ENCODE measurements at regions not wholly inside any gene's neighbourhood (a gene's known extent, or its start where the extent isn't known, plus 50 kb on each side); places are given as distances from the start of the nearest gene placed in this dataset.
"Not testable (repeated sequence)": the region's sequence is repeated elsewhere in the genome, so short reads cannot be mapped to it uniquely, and the experiment has no call there.

DNA sequence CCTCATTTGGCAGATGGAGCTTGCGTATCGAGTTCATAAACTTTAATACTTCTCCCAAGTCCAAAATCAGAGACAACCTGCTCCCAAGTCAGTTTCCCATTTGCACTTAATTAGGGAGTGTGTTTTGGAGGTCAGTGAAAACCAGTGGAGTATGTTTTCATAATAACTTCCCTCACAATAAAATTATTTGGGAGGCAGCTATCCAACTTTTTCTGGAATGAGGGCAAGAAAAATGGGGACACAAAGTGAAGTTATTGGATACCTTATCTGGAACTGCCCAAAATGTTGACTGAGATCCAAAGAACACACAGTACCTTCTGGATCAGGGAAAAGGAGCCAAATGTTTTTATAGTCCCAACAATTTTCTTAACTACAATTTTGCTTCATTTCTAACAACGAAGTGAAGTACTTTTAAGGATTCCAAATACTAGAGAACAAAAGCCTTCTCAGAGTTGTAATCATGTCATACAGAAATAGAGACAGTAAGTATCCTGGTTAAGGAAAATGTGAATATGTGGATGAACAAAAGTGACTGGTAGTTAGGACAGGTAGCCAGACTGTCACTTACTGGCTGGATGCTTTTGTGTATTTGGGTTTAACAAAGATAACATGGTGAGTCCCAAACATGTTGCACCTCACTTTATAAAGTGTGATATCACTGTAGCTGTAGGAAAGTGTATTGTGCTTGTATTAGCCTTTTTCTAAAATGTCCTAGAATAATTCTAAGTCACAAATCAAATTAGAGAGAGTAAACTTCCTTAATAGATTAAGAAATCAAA is 325.0 kb downstream of the HLX start:
- DNase-seq, result no peak

DNA sequence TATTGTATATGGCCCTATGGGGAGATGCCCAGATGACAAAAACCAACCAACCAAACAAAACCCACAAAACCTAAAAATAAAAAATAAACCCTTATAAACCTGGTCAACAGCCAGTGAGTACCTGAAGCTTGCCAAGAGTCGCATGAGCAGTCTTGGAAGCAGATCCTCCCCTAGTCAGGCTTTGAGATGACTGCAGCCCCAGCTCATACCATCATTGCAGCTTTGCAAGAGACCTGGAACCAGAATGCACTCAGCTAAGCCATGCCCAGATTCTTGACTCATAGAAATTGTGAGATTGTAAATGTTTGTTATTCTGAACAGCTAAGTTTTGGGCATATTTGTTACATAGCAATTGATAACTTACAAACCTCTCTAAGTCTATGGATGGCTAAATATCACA is 326.8 kb downstream of the HLX start:
- no peak for DNase-seq

DNA sequence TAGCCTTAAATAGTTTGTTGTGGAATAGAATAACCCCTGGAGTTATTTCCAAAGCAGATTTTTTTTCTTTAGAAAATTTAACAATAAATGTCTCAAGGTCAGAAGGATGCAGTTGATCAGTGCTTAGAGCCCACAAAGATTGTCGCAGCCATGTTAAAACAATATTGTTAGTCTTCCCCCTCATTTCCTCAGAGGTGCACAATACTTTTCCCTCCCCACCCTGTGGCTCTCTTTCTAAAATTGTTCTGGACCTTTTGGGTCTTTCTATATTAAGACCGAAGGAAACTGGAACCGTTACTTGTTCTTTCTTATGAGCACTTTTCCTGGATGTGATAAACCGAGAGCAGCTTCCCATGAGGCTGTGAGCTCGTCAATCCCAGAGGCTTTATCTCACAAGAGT is 333.7 kb downstream of the HLX start:
- no peak for DNase-seq

DNA sequence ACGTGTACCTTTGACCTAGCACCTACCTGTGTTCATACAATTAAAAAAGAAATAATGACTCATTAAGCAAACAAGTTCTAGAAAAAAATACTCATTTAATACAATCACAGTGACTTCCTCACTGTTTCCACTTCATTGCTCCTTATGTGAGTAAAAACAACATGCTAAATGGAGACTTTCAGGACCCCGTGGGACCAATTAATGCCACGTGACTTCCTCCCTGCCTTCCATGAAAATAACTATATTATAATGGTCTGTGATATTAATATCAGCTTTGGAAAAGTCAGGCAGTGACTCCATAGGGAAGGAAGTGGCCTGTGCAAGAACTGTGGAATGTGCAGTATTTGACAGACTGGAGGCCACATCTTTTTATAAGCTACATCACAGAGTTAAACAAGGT is 337.8 kb downstream of the HLX start:
- DNase-seq, result no peak

DNA sequence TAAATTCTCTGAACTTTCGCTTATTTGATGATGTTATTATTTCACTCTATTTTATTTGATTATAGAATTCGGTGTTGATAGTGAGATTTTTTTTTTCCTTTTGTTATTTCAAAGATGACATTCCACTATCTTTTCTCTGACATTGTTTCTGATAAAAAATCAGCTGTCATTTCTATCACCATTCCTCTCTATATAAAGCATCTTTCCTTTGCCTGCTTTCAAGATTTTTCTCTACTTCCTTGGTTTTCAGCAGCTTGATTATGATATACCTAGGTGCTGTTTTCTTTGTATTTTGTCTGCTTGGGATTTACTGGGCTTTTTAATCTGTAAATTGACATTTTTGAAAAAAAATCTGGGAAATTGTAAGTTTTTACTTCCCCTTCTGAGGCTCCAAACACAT is 344.0 kb downstream of the HLX start:
- no peak for DNase-seq

DNA sequence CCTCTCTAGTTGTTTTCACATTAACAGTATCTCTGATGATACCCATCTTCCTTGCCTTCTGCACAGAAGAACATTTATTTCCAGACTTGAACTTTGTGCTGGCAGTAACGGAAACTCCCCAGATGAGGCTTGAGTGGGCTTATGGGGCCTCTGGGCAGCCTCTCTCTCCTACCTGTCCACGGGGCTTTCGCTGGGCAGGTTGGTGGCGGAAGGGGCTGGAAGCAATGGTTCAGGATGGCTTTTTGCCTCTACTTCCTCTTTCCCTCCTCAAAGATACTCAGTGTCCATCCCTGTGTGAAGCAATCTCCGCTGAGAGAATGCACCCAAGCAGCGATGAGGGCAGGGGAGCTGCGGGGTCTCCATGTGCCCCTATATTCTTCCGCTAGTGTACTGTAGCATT is 348.2 kb downstream of the HLX start:
- no peak for DNase-seq

DNA sequence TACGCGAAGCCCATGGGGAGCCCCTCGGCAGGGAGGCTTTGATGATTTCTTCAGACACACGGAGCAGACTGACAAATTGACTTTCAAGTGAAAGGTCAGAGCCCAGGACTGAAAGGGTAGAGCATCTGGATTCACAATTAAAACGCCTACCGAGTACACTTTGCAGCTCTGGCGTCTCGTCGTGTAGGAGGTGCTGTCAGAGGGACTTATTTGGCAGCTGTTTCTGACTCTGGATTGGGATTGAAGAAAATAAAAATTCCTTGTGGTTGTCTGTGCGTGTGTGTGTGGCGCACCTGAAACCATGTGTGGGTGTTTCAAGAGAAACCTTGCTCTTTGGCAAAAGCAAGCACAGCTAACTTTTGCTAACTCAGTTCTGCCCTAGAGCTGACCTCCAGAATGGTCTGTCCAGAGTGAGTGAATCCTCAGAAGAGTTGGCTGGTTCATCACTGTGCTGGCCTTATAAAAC is 348.7 kb downstream of the HLX start:
- no peak for DNase-seq

DNA sequence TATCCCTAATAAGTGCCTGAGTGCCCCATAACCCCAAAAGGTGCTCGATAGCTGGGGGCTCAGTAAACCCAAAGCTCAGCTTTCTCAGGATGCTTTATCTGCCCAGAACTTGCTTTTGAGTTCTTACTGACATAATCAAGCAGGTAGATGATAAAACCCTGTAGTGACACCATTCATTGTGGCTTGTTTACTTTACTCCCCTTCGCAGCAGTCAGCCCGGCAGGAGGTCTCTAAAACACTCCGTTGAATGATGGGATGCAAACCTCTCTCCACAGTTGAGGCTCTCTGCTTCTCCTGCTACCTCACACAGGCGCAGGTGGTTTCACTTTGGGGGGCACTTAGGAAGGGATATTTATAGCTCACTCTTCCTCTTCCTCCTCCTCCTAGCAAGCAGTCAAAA is 349.4 kb downstream of the HLX start:
- DNase-seq, result no peak

DNA sequence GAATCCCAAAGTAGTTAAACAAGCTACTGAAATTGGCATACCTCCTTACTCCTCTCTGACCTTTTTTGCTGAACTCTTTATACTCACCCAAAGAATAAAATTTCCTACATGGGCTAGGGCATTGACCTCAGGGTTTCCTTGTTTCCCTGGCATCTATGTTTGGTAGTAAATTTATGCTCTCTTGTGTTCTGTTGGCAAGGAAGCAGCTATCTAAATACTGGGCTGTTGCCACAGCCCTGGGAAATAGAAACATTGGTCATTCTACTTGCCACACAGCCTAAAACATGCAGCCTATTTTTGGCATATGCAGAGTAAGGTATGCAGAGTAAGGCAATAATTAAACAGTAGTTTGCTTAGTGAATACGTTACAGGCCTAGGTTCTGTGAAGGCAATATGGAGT is 351.4 kb downstream of the HLX start:
- no peak for DNase-seq

DNA sequence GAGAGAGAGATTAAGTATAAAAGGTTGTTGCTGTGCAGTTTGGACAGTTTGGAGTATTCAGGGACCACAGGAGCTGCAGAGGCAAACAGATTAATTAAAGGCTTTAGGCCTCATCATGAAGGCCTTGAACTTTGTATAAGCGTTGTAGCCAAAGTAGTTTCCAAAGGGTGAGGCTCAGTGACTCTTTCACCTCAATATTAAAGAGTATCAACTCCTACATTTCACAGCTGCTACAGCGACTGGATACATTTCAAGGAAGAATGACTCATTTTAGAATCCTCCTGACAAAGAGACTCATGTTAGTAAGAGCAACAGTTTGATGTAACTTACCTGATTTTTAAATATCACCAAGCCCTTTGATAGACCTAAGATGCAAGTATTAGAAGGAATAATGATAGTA is 355.5 kb downstream of the HLX start:
- DNase-seq, result no peak

DNA sequence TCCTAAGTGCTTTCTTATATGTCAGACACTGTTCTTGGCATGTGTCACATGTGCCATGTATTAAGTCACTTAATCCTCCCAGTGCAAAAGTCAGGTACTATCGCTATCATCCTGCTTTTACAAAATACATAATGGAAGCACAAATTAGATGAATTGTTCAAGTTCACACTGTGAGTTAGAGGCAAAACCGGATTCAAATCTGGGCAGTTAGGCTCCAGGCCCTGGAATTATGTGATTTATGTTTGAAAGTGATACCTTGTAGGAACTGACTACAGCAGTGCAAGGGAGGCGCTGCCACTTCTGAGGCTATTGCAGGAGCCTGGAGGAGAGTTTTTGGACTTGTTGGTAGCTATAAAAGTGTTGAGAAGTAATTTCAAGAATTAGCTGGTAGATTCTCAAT is 358.3 kb downstream of the HLX start:
- DNase-seq, result no peak

DNA sequence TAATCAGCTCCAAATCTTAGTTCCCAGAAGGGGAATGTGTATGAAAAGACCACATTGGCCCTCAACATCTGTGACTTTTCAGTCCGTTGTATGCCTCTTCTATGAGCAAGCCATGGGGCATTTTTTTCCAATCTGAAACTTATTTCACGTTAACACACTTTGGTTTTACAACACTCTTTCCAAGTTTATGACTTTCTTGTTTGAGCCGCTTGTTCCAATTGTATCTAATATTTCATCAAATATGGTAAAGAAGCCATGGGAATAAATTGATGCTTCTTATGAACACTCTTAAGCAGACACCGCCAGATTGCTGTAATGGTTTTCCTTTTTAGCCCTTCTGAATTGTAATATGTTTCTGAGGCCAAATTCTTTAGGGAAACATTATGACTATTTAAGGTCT is 359.9 kb downstream of the HLX start:
- DNase-seq, result no peak

DNA sequence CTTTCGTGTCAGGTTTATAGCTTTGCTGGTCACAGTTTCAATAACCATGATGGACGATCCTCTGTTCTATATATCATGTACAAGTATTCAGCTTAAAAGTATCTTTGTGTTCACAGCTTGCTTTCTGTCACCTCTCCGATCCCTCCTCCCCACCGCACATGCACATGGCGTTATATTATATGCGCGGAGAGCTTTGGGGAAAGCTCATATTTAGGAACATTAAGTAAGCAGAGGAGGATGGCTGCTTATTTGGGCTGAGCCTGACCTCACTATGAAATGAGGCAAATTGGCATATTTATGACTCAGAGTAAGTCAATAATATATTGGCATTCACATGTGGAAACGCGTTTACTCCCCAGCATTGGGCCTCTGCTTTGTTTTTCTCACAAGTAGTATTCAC is 360.5 kb downstream of the HLX start:
- DNase-seq, result no peak

DNA sequence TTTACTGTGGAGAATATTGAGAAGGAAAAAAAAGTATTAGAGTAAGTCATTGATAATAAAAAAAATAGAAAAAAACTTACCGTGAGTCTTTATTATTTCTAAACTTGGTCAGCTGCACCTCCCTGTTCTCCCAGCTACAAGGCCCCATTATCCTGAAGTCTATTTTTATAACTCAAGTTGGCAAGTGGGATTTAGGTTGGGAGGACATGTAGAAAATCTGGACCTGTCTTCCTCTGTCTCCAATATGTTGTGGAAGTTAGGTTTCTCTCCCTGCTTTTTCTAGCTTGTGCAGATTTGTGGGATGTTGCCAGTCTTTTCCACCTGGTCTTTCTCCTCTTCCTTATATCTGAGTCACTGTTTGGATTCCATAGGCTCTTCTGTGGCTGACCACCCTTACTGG is 361.4 kb downstream of the HLX start:
- no peak for DNase-seq

DNA sequence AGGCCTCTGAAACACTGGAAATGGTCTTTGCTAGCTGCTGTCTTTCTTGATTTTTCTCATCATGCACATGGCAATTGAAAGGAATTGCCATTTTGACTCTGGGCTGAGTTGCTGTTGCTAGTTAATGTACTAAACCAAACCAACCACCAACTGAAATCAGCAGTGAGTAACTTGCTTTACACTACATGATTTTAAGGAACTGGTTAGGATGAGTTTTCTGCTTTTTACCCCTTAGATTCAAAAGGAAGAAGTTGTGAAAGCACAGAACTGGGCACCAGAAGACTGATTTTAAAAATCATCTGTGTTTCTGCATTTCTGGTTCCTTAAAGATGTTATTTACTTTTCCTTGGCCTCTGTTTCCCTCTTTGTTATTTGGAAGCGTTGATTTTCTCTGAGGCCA is 361.9 kb downstream of the HLX start:
- no peak for DNase-seq

DNA sequence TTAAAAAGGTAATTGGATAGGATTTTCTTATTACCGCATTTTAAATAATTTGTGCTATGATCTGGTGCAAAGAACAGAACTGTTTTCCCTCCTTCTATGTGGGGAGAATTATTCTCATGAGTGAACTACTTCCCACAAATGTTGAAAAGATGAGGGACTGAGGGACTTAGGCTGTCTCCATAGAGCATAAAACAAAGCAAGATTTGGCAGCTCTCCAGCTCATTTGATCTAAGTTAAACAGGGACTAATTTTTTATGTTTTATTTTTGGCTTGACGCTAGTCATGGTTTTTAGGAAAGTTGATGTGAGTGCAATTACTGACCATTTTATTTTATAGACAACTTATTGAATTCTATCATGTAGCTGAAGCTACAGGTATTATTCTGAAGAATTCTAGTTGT is 362.3 kb downstream of the HLX start:
- DNase-seq, result no peak

DNA sequence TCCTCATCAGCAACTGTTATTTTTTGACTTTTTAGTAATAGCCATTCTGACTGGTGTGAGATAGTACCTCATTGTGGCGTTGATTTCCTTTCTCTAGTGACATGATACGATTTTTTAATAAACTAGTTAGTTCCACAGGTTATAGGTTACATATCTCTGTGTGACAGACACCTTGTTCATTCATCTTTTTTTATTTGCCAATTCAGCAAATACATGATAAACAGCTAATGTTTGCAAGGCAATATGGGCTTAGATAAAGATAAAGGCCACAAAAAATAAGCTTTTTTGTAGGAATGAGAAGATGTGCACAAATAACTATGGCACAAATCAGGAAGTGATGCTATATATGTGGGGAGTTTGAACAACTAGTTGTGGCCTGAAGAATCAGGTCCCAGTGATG is 366.8 kb downstream of the HLX start:
- DNase-seq, result no peak

DNA sequence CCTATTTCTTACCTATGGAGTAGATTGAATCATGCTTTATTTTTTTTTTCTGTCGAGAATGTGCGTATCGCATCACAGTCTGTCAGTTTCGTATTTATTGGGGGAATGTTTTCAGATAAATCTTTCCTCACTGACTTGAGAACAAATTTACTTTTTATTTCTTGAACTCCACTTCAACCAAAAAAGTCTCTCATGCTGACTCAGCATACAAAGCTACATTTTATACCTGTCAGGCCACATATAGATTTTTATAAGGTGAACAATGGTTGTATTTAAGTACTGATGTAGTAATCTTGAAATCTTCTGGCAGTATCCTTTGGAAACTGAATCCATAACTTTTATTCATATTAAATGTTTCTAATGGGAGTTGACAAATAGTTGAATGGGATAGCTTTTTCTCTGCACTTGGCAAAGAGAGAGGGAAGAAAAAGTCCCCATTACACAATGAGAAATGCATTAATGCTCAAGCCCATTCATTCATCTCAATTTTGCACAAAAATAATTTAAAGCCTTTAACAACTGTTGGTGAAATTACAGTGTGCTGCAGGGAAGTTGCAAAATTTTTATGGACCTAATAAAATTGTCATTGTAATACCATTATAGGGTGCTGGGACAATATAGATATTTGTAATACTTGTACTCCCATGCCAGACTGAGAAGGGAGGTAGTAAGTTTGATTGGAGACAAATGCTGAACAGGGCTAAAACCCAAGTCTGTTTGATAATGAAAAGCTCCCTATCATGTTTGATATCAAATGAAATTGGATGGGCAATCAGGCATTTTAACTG is 367.6 kb downstream of the HLX start:
- no peak for DNase-seq

DNA sequence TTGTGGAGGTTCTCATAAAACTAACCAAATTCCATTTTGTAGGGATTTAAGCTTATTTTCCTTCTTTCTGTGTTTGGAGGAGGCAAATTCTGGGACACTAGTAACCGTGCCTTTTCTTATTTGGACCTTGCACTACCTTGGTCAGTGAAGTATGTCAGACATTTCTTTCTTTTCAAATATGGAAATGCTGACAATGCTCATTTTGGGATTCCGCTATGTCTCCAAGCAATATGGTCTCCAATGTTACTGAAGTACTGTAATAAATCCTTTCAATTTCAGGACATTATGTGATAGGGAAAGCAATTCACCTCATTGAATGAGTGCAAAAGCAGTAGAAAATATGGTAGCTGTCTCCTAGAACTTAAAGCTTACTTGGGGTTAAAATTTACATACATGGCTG is 372.3 kb downstream of the HLX start:
- DNase-seq, result no peak

DNA sequence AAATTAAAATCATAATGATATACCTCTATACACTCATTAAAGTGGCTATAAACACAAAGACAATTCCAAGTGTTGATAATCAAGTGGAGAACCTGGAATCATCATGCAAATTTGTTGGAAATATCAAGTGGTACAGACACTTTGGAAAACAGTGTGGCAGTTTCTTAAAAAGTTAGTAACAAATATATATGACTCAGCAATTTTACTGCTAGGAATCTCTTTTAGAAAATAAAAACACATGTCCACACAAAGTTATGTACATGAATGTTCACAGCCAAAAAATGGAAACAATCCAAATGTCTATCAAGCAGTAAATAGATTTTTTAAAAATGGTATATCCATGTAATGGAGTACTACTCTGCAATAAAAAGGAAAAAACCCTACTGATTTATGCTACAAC is 375.6 kb downstream of the HLX start:
- DNase-seq, result no peak

DNA sequence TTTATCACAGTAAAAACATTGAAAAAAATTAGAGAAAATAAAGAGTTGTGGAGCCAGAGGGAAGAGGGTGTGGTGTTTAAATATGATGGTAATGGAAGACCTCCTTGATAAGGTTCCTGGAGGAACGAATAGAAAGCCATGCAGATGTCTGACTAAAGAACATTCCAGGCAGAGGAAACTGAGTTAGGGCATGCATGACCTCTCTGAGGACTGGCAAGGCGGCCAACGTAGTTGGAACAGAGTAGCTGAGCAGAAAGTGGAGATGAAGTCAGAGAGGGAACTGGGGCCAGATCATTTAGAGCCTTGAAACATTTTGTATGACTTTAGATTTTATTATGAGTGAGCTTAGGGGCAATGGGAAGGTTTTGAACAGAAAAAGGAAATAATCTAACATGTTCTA is 377.5 kb downstream of the HLX start:
- no peak for DNase-seq

DNA sequence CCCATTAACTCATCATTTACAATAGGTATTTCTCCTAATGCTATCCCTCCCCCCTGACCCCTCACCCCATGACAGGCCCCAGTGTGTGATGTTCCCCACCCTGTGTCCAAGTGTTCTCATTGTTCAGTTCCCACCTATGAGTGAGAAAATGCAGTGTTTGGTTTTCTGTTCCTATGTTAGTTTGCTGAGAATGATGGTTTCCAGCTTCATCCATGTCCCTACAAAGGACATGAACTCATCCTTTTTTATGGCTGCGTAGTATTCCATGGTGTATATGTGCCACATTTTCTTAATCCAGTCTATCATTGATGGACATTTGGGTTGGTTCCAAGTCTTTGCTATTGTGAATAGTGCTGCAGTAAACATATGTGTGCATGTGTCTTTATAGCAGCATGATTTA is 378.3 kb downstream of the HLX start:
- DNase-seq, result not testable (repeated sequence)

DNA sequence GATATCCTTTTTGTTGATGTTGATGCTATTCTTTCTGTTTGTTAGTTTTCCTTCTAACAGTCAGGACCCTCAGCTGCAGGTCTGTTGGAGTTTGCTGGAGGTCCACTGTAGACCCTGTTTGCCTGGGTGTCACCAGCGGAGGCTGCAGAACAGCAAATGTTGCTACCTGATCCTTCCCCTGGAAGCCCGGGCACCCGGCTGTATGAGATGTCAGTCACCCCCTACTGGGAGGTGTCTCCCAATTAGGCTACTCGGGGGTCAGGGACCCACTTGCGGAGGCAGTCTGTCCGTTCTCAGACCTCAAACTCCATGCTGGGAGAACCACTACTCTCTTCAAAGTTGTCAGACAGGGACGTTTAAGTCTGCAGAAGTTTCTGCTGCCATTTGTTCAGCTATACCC is 383.4 kb downstream of the HLX start:
- not testable (repeated sequence) for DNase-seq

All from CD4-positive, alpha-beta T cell treated with Interleukin-21 for 1 hour (primary cell).